Karpas-422 (cell line): ENCODE measurements at regions not wholly inside any gene's neighbourhood (a gene's known extent, or its start where the extent isn't known, plus 50 kb on each side); places are given as distances from the start of the nearest gene placed in this dataset.

Experiments used
- DNase-seq: peaks from one replicate; pipeline ENCODE4 v3.0.0-alpha.2; 2015
- H2AFZ ChIP-seq: fragments of 200-600 bp; sonication (generic); 2 replicates; pipeline ENCODE4 v1.6.1; 2014; ENCODE audit warnings: antibody characterized with exemption, low read length, mixed read lengths
- H3K27ac ChIP-seq: fragments of 200-600 bp; sonication (generic); 2 replicates; pipeline ENCODE4 v1.5.1; 2014; ENCODE audit warnings: mild to moderate bottlenecking, low read length, moderate library complexity
- H3K27me3 ChIP-seq: fragments of 200-600 bp; sonication (generic); 2 replicates; pipeline ENCODE4 v1.6.1; 2014; ENCODE audit warnings: low read length, mixed read lengths
- H3K36me3 ChIP-seq: fragments of 200-600 bp; sonication (generic); 2 replicates; pipeline ENCODE4 v1.6.1; 2014; ENCODE audit warnings: low read length, mixed read lengths; ENCODE audit not compliant: insufficient read depth
- H3K4me1 ChIP-seq: fragments of 200-600 bp; sonication (generic); 2 replicates; pipeline ENCODE4 v1.6.1; 2014; ENCODE audit warnings: mild to moderate bottlenecking, low read length, mixed read lengths
- H3K4me2 ChIP-seq: fragments of 200-600 bp; sonication (generic); 2 replicates; pipeline ENCODE4 v1.6.1; 2014; ENCODE audit warnings: low read length, low read depth, mild to moderate bottlenecking; ENCODE audit not compliant: poor library complexity, severe bottlenecking
- H3K4me3 ChIP-seq: fragments of 200-600 bp; sonication (generic); 2 replicates; pipeline ENCODE4 v1.5.1; 2014; ENCODE audit warnings: mild to moderate bottlenecking, antibody characterized with exemption, low read length, mixed read lengths
- H3K79me2 ChIP-seq: fragments of 200-600 bp; sonication (generic); 2 replicates; pipeline ENCODE4 v1.6.1; 2014; ENCODE audit warnings: mild to moderate bottlenecking, low read length, mixed read lengths
- H3K9ac ChIP-seq: fragments of 200-600 bp; sonication (generic); 2 replicates; pipeline ENCODE4 v1.6.0; 2014; ENCODE audit warnings: low read length
- H3K9me2 ChIP-seq: fragments of 200-600 bp; sonication (generic), shearing (Covaris generic); replicated peaks from 2 replicates; pipeline ENCODE4 v1.6.0; 2014; ENCODE audit warnings: mild to moderate bottlenecking, low read length, moderate library complexity; ENCODE audit not compliant: insufficient read depth
- H3K9me3 ChIP-seq: fragments of 300-700, 200-600 bp; sonication (generic); 2 replicates; pipeline ENCODE4 v1.6.1; 2014; ENCODE audit warnings: low read length, mixed read lengths
- H4K20me1 ChIP-seq: fragments of 200-600 bp; sonication (generic); 2 replicates; pipeline ENCODE4 v1.6.1; 2014; ENCODE audit warnings: mild to moderate bottlenecking, antibody characterized with exemption, low read length, low read depth; ENCODE audit not compliant: insufficient read depth

GRCh38 chr12:25843976-25844375 is 114.5 kb upstream of the RASSF8 start:
- no peaks in the 10 kb centered on the region for H3K9me3 ChIP-seq
- no peaks in the 10 kb centered on the region for H3K4me1 ChIP-seq
- H3K79me2 ChIP-seq: no peaks in the 10 kb centered on the region
- H3K27me3 ChIP-seq: no peaks in the 10 kb centered on the region
- no peak overlapping the region for H3K27ac ChIP-seq
- DNase-seq: no peak
- no peaks in the 10 kb centered on the region for H3K9me2 ChIP-seq
- no peak overlapping the region for H3K4me3 ChIP-seq
- no peak overlapping the region for H2AFZ ChIP-seq
- no peak overlapping the region for H3K9ac ChIP-seq
- H4K20me1 ChIP-seq: no peaks in the 10 kb centered on the region
- H3K36me3 ChIP-seq: no peaks in the 10 kb centered on the region
- H3K4me2 ChIP-seq: no peak overlapping the region

- H3K4me2 ChIP-seq: no peak overlapping the region
- no peak overlapping the region for H3K9ac ChIP-seq
- no peaks in the 10 kb centered on the region for H3K4me1 ChIP-seq
- no peaks in the 10 kb centered on the region for H4K20me1 ChIP-seq
- H3K9me3 ChIP-seq: no peaks in the 10 kb centered on the region
- H3K79me2 ChIP-seq: no peaks in the 10 kb centered on the region
- no peaks in the 10 kb centered on the region for H3K9me2 ChIP-seq
- H3K4me3 ChIP-seq: no peak overlapping the region
- H3K27ac ChIP-seq: no peak overlapping the region
- no peaks in the 10 kb centered on the region for H3K36me3 ChIP-seq
- no peak overlapping the region for H2AFZ ChIP-seq
- no peaks in the 10 kb centered on the region for H3K27me3 ChIP-seq
- no peak for DNase-seq
Measured at GRCh38 chr12:25845415-25845814, 113.1 kb upstream of the RASSF8 start.

- Histone ChIP-seq H3K4me1 (no peaks in the 10 kb centered on the region), H2AFZ (no peak overlapping the region), H3K9me3 (no peaks in the 10 kb centered on the region), H3K4me2 (no peak overlapping the region), H3K27me3 (no peaks in the 10 kb centered on the region), H4K20me1 (no peaks in the 10 kb centered on the region), H3K36me3 (no peaks in the 10 kb centered on the region), H3K79me2 (no peaks in the 10 kb centered on the region), H3K27ac (no peak overlapping the region), H3K9ac (no peak overlapping the region), H3K4me3 (no peak overlapping the region), H3K9me2 (no peaks in the 10 kb centered on the region)
- no peak for DNase-seq
Measured at GRCh38 chr12:25852792-25853191, 105.7 kb upstream of the RASSF8 start.

GRCh38 chr12:25853316-25854095 is 105.0 kb upstream of the RASSF8 start:
- Histone ChIP-seq H4K20me1 (no peaks in the 10 kb centered on the region), H3K4me2 (no peak overlapping the region), H3K36me3 (no peaks in the 10 kb centered on the region), H3K9me3 (no peaks in the 10 kb centered on the region), H3K4me1 (no peaks in the 10 kb centered on the region), H2AFZ (no peak overlapping the region), H3K9me2 (no peaks in the 10 kb centered on the region), H3K27me3 (no peaks in the 10 kb centered on the region), H3K4me3 (no peak overlapping the region), H3K79me2 (no peaks in the 10 kb centered on the region), H3K27ac (no peak overlapping the region), H3K9ac (no peak overlapping the region)
- no peak for DNase-seq

- Histone ChIP-seq H3K9ac (no peak overlapping the region), H3K4me1 (no peaks in the 10 kb centered on the region), H3K27ac (no peak overlapping the region), H3K36me3 (no peaks in the 10 kb centered on the region), H3K4me3 (no peak overlapping the region), H3K9me3 (no peaks in the 10 kb centered on the region), H3K79me2 (no peaks in the 10 kb centered on the region), H3K9me2 (no peaks in the 10 kb centered on the region), H3K4me2 (no peak overlapping the region), H2AFZ (no peak overlapping the region), H3K27me3 (no peaks in the 10 kb centered on the region), H4K20me1 (no peaks in the 10 kb centered on the region)
- DNase-seq: no peak
Measured at GRCh38 chr12:25854991-25855390, 103.5 kb upstream of the RASSF8 start.

GRCh38 chr12:25855716-25856115 is 102.8 kb upstream of the RASSF8 start:
- no peak overlapping the region for H3K9ac ChIP-seq
- no peaks in the 10 kb centered on the region for H4K20me1 ChIP-seq
- no peaks in the 10 kb centered on the region for H3K79me2 ChIP-seq
- H3K36me3 ChIP-seq: no peaks in the 10 kb centered on the region
- no peaks in the 10 kb centered on the region for H3K9me2 ChIP-seq
- H3K27ac ChIP-seq: no peak overlapping the region
- H3K4me2 ChIP-seq: no peak overlapping the region
- no peaks in the 10 kb centered on the region for H3K27me3 ChIP-seq
- H2AFZ ChIP-seq: no peak overlapping the region
- no peak overlapping the region for H3K4me3 ChIP-seq
- H3K4me1 ChIP-seq: no peaks in the 10 kb centered on the region
- DNase-seq: no peak
- no peaks in the 10 kb centered on the region for H3K9me3 ChIP-seq

GRCh38 chr12:25859976-25860375 is 98.5 kb upstream of the RASSF8 start:
- no peaks in the 10 kb centered on the region for H3K79me2 ChIP-seq
- no peak overlapping the region for H3K27ac ChIP-seq
- H3K27me3 ChIP-seq: no peaks in the 10 kb centered on the region
- no peaks in the 10 kb centered on the region for H4K20me1 ChIP-seq
- H3K9me3 ChIP-seq: no peaks in the 10 kb centered on the region
- H2AFZ ChIP-seq: no peak overlapping the region
- H3K4me3 ChIP-seq: no peak overlapping the region
- H3K9ac ChIP-seq: no peak overlapping the region
- no peak for DNase-seq
- peaks cover 4% of the 10 kb centered on the region for H3K4me1 ChIP-seq
- H3K36me3 ChIP-seq: no peaks in the 10 kb centered on the region
- no peak overlapping the region for H3K4me2 ChIP-seq
- no peaks in the 10 kb centered on the region for H3K9me2 ChIP-seq

GRCh38 chr12:25861226-25861625 is 97.3 kb upstream of the RASSF8 start:
- no peak overlapping the region for H3K4me2 ChIP-seq
- H3K4me3 ChIP-seq: no peak overlapping the region
- H4K20me1 ChIP-seq: no peaks in the 10 kb centered on the region
- H3K4me1 ChIP-seq: peaks cover 4% of the 10 kb centered on the region
- no peak overlapping the region for H3K27ac ChIP-seq
- H3K9ac ChIP-seq: no peak overlapping the region
- no peaks in the 10 kb centered on the region for H3K36me3 ChIP-seq
- no peak overlapping the region for H2AFZ ChIP-seq
- no peak for DNase-seq
- H3K27me3 ChIP-seq: no peaks in the 10 kb centered on the region
- no peaks in the 10 kb centered on the region for H3K79me2 ChIP-seq
- no peaks in the 10 kb centered on the region for H3K9me3 ChIP-seq
- no peaks in the 10 kb centered on the region for H3K9me2 ChIP-seq
